Natural killer cell (primary cell): ENCODE measurements at regions not wholly inside any gene's neighbourhood (a gene's known extent, or its start where the extent isn't known, plus 50 kb on each side); places are given as distances from the start of the nearest gene placed in this dataset.

Source experiments
- ATAC-seq, 3 donors: fragments of 150-1000 bp in 2 of 3; fragments of 200-7000 bp in 1 of 3; cut with Tn5 transposase; 1 replicate in 1 of 3; 2 replicates in 2 of 3; pipeline ENCODE4 v1.10.0; 2021; ENCODE audit warnings: mild to moderate bottlenecking in 2 of 3, moderate library complexity in 2 of 3
- DNase-seq, 2 donors: peaks; one replicate each; pipeline versions ENCODE4 v3.0.0 to v3.0.0-alpha.2; 2013 to 2021; ENCODE audit warnings: mixed read lengths in 1 of 2
- H3K27ac ChIP-seq: one replicate; pipeline ENCODE4 v1.5.1; 2013; ENCODE audit warnings: mild to moderate bottlenecking, low read length
- H3K27me3 ChIP-seq: one replicate; pipeline ENCODE4 v1.6.1; 2013; ENCODE audit warnings: low read length; ENCODE audit not compliant: control insufficient read depth, insufficient read depth
- H3K36me3 ChIP-seq: one replicate; pipeline ENCODE4 v1.6.1; 2013; ENCODE audit warnings: low read length; ENCODE audit not compliant: control insufficient read depth, insufficient read depth
- H3K4me1 ChIP-seq: one replicate; pipeline ENCODE4 v1.6.1; 2013; ENCODE audit warnings: low read length; ENCODE audit not compliant: control insufficient read depth, insufficient read depth
- H3K4me3 ChIP-seq: one replicate; pipeline ENCODE4 v1.5.1; 2013; ENCODE audit warnings: low read length
- H3K9me3 ChIP-seq: one replicate; pipeline ENCODE4 v1.6.1; 2013; ENCODE audit warnings: low read length; ENCODE audit not compliant: control insufficient read depth, insufficient read depth
- H3K27ac Mint-ChIP-seq, 2 donors: one replicate each; pipeline ENCODE4 v1.8.0; 2022; ENCODE audit warnings: mild to moderate bottlenecking in 2 of 2, mixed read lengths in 2 of 2, moderate library complexity in 1 of 2
- H3K27me3 Mint-ChIP-seq, 2 donors: one replicate each; pipeline ENCODE4 v1.8.0; 2022; ENCODE audit warnings: low read depth in 2 of 2, mixed read lengths in 2 of 2
- H3K36me3 Mint-ChIP-seq: one replicate; pipeline ENCODE4 v1.8.0; 2022; ENCODE audit warnings: mixed read lengths
- H3K4me1 Mint-ChIP-seq, 2 donors: one replicate each; pipeline ENCODE4 v1.8.0; 2022; ENCODE audit warnings: mixed read lengths in 2 of 2
- H3K4me3 Mint-ChIP-seq: one replicate; pipeline ENCODE4 v1.8.0; 2022; ENCODE audit warnings: mild to moderate bottlenecking, moderate library complexity, mixed read lengths
- H3K9me3 Mint-ChIP-seq, 2 donors: one replicate each; pipeline ENCODE4 v1.8.0; 2022; ENCODE audit warnings: mixed read lengths in 2 of 2
- WGBS: methylation state at CpG from one replicate; pipeline ENCODE4 v1.1.7; 2013; ENCODE audit warnings: missing lambda C conversion rate; ENCODE audit not compliant: insufficient coverage; 5-methylcytosine and 5-hydroxymethylcytosine counted together
- intact Hi-C: fragments of 100-400 bp; cut with micrococcal nuclease; formaldehyde crosslinking; loops from one replicate; pipeline ENCODE4 v1.14.2; 2022
- TF ChIP-seq, protein P1 (sequence below): fragments of 200-600 bp; IDR thresholded peaks from one replicate; pipeline ENCODE4 v1.8.0; 2022; ENCODE audit warnings: antibody characterized with exemption

DNA sequence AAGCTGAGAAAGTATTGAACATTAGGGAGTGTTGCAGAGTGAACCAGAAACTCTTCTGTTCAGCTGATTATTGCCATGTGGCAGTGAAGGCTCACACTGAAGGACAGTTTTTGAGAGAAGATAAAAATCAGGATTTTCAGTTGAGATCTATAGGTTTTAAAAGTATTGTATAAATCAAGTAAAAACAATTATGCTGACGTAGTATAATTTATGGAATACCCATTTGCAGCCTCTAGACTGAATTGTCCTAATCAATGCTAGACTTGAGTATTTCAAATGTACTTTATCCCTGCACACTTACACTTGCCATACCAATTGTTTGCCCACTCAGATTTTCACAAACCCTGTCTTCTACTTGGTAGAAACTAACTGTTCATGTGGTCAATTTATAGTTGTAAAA lies 245.8 kb downstream of the FRK start:
- TF ChIP-seq, protein P1, sequence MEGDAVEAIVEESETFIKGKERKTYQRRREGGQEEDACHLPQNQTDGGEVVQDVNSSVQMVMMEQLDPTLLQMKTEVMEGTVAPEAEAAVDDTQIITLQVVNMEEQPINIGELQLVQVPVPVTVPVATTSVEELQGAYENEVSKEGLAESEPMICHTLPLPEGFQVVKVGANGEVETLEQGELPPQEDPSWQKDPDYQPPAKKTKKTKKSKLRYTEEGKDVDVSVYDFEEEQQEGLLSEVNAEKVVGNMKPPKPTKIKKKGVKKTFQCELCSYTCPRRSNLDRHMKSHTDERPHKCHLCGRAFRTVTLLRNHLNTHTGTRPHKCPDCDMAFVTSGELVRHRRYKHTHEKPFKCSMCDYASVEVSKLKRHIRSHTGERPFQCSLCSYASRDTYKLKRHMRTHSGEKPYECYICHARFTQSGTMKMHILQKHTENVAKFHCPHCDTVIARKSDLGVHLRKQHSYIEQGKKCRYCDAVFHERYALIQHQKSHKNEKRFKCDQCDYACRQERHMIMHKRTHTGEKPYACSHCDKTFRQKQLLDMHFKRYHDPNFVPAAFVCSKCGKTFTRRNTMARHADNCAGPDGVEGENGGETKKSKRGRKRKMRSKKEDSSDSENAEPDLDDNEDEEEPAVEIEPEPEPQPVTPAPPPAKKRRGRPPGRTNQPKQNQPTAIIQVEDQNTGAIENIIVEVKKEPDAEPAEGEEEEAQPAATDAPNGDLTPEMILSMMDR: no peak
- no peaks in the 10 kb centered on the region for H3K27me3 ChIP-seq
- Mint-ChIP-seq H3K36me3 (no peaks in the 10 kb centered on the region), H3K4me3 (no peak overlapping the region), H3K27me3 (no peaks in the 10 kb centered on the region), H3K9me3 (peaks cover 12 to 17% of the 10 kb centered on the region in 2 donors), H3K4me1 (no peaks in the 10 kb centered on the region), H3K27ac (no peak overlapping the region)
- H3K4me1 ChIP-seq: no peaks in the 10 kb centered on the region
- H3K36me3 ChIP-seq: no peaks in the 10 kb centered on the region
- H3K9me3 ChIP-seq: no peaks in the 10 kb centered on the region
- DNase-seq (no peak), ATAC-seq (no peak)
- WGBS: 88% methylated on average over 1 of the region's 1 CpG
- H3K4me3 ChIP-seq: no peak overlapping the region
- no peak overlapping the region for H3K27ac ChIP-seq
- intact Hi-C loops: no loop called here

DNA sequence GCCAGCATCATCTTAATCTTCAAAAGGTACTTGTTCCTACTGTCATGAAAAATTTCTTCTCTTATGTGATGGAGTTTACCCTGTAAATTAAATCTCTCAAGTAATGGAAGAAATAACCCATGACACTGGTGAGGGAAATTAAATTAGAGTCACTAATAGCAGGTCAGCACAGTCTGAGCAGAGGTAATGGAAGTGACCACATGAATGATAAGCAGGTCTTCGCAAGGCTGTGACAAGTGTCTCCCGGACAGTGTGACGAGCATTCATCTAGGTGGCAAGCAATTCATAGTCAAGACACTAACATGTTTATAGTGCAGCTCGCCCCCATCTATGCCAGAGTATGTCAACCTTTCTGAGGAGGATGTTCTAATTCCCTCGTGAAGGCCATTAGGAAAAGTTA lies 249.2 kb downstream of the FRK start:
- Histone ChIP-seq H3K9me3 (no peaks in the 10 kb centered on the region), H3K4me1 (no peaks in the 10 kb centered on the region), H3K27me3 (no peaks in the 10 kb centered on the region), H3K27ac (no peak overlapping the region), H3K4me3 (no peak overlapping the region), H3K36me3 (no peaks in the 10 kb centered on the region)
- DNase-seq (no peak), ATAC-seq (no peak)
- WGBS: 90% methylated on average over 5 of the region's 5 CpGs
- H3K27ac Mint-ChIP-seq: no peak overlapping the region
- H3K4me1 Mint-ChIP-seq: no peaks in the 10 kb centered on the region
- no peak overlapping the region for H3K4me3 Mint-ChIP-seq
- peaks cover 5 to 6% of the 10 kb centered on the region in 2 donors for H3K9me3 Mint-ChIP-seq
- TF ChIP-seq, protein P1: no peak
- H3K36me3 Mint-ChIP-seq: no peaks in the 10 kb centered on the region
- H3K27me3 Mint-ChIP-seq: no peaks in the 10 kb centered on the region
- intact Hi-C loops: no loop called here

DNA sequence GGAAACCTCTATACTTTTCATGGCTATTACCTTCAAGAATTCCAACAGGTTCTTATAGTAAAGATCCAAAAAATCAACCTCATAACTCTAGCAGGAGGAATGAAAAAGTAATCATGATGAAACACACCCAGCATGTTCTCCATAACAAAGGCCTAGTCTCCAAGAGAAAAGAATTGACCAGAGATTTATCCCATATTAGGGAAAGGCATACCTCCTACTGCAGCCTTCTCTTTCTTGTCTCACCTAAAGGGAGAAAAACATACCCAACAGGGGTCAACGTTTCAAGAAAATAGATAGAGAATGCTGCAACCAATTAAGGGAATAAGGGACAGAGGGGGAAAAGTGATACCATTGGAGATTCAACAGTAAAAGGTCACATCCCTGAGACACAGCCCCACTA lies 262.5 kb downstream of the FRK start:
- Histone ChIP-seq H3K27ac (no peak overlapping the region), H3K4me1 (no peaks in the 10 kb centered on the region), H3K4me3 (no peak overlapping the region), H3K36me3 (no peaks in the 10 kb centered on the region), H3K27me3 (no peaks in the 10 kb centered on the region), H3K9me3 (no peaks in the 10 kb centered on the region)
- Mint-ChIP-seq H3K9me3 (peaks cover 6 to 12% of the 10 kb centered on the region in 2 donors), H3K27ac (no peak overlapping the region), H3K27me3 (no peaks in the 10 kb centered on the region), H3K4me1 (no peaks in the 10 kb centered on the region), H3K36me3 (no peaks in the 10 kb centered on the region), H3K4me3 (no peak overlapping the region)
- 25% methylated on average over 1 of the region's 1 CpG for WGBS
- DNase-seq (no peak), ATAC-seq (no peak)
- intact Hi-C loops: no loop called here
- TF ChIP-seq, protein P1: no peak

DNA sequence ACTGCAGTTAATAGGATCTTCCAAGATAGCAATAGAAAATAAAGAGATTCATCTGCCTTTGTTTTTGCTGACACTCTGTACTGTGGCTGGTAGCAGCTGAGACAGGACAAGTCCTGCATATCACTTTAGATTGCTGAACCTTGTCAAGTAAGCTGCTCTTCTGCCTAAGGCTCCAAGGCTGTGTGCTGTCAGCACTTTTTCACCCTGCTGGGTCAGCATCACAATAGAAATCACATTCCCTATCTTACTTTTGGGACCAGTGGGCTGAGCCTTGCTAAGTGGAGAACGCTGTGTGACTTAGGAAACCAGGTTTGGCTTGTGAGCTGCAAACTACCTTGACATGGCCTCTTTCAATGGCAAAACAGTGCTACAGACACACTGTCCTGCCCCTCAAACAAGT lies 263.9 kb downstream of the FRK start:
- peaks cover 6 to 12% of the 10 kb centered on the region in 2 donors for H3K9me3 Mint-ChIP-seq

More for the DNA sequence above, 263.9 kb downstream of the FRK start:
- no peaks in the 10 kb centered on the region for H3K4me1 Mint-ChIP-seq
- no peak overlapping the region for H3K27ac Mint-ChIP-seq
- H3K36me3 Mint-ChIP-seq: no peaks in the 10 kb centered on the region
- H3K27me3 Mint-ChIP-seq: no peaks in the 10 kb centered on the region
- no peak overlapping the region for H3K4me3 Mint-ChIP-seq
- 74% methylated on average over 1 of the region's 1 CpG for WGBS
- TF ChIP-seq, protein P1: no peak
- H3K9me3 ChIP-seq: no peaks in the 10 kb centered on the region
- DNase-seq (no peak), ATAC-seq (no peak)
- H3K27ac ChIP-seq: no peak overlapping the region
- H3K27me3 ChIP-seq: no peaks in the 10 kb centered on the region
- H3K36me3 ChIP-seq: no peaks in the 10 kb centered on the region
- intact Hi-C loops: no loop called here
- no peaks in the 10 kb centered on the region for H3K4me1 ChIP-seq
- H3K4me3 ChIP-seq: no peak overlapping the region
